GM19023 (cell line): ENCODE measurements at regions not wholly inside any gene's neighbourhood (a gene's known extent, or its start where the extent isn't known, plus 50 kb on each side); places are given as distances from the start of the nearest gene placed in this dataset.

Experiments used
- ATAC-seq: cut with Tn5 transposase; IDR thresholded peaks from one replicate; pipeline ENCODE4 v1.9.1; 2021; ENCODE audit warnings: mild to moderate bottlenecking, moderate library complexity; ENCODE audit not compliant: unreplicated experiment

- no peak for ATAC-seq
These were observed 210.0 kb upstream of the FOXD3 start for GRCh38 chr1:63112155-63112900.

GRCh38 chr1:63115527-63115926, 206.8 kb upstream of the FOXD3 start:
- ATAC-seq: no peak

DNA sequence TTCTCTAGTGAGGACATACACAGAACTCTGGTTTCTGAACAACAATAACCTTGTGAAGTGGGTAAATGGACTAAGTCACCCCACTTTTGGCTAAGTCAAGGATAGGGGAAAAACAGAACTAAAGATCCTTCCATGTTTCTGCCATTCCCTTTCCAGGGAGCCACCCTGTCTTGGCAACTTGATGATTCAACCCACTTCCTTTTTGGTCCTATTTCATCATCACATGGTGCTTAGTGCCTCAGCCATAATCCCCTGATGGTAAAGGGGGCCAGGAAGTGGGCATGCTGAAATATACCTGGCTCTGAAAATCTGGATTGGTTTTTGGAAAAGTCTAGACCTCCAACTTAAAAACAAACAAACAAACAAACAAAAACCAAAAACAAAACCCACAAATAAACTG, 206.4 kb upstream of the FOXD3 start:
- ATAC-seq: no peak

DNA sequence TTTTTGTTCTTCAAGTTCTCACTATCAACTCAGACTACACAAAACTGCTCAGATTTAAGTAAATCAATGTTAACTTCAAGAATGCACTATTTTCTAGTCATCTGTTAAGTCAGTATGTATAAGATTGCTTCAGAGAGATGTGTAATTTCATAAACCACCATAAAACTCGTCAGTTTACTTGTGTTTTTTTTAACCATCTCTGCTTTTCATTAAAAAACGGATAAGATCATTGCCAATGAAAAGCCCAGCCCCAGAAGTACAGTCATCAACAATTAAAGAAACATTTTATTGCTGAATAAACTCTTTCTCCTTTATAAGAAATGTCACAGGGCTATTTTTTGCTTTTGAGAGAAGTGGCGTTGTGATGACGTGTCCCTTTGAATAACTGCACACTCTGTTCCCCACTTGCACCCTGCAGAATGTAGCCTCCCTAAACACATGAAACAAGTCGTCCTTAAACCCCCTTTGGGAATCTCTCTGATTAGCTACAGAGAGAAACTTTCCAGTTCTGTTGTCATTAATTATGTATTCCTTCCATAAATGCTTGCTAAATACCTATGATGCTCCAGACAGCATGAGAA, 202.7 kb upstream of the FOXD3 start:
- no peak for ATAC-seq

DNA sequence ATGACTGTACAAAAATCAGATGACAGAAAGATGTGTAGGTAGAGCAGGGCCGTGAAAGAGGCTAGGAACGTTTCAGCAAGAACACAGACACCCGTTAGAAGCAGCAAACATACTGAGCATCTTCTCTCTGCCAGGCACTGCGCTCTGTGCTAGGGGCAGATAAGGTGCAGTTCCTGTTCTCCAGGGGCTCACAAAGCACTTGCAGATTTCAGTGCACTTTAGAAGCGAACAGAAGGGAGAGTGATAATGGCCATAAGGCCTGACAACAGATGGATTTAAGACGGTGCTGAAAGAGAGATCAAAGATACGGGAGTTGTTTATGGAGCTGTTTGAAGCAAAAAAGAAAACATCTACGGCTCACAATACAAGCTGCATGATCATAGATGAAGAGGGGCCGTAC, 200.3 kb upstream of the FOXD3 start:
- no peak for ATAC-seq

DNA sequence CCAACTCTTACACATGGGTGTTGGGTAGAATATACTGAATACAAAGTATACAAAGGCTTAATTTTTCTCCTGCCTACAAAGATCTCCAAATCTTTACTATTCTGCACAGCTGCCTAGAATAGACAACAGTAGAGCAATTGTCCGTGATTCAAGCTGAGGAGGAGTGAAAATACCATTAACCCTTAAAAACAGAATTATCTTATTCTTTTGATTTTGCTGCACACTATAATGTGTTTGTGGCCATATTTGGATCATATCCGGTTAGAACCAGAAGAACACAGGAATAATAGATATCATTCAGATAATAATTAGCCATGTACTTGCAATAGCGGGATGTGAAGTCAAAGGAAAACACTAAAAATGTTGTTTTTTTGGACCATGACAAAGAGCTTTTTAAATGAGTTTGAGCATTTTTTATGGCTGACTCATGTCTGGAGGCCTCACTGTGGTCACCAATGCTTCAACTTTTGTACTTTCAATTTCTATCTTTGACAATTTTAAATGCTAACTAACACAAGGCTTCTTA, 197.6 kb upstream of the FOXD3 start:
- ATAC-seq: peak; percentile 75

DNA sequence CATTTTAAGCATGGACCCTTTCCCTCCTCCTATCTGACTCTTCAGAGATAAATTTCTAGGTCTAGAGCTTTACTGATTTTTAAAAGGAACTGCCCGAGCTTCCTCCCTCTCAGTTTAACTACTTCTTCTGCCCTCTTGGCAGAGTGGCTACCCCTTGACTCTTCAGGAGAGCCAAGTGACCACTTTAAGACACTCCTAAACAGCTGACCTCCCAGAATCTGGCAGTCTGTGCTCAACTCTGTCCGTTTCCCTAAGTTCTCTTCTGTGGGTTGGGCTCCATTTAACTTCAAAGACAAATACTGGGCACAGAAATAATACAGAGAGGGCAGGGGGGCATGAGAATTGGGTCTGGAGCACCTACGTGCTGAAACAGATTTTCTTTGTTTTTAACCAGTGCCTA, 196.3 kb upstream of the FOXD3 start:
- ATAC-seq: no peak

DNA sequence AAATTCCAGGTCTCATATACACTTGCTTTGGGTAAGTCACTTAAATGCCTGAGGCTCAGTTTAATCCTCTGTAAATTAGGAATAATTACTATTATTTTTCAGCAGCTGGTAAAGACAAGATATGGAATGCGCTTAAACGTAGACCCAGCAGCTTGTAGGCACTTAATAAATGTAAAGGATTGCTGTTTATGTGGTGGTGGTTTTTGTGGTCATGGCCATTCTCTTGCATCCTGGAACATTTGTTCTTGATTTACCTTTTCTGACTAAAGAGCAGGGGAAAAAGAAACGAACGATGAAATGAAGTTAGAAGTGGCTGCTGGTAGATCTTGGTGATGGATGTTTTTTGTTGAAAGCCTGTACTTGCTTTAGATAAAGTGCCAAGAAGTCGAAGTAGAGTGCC, 195.0 kb upstream of the FOXD3 start:
- ATAC-seq: no peak

DNA sequence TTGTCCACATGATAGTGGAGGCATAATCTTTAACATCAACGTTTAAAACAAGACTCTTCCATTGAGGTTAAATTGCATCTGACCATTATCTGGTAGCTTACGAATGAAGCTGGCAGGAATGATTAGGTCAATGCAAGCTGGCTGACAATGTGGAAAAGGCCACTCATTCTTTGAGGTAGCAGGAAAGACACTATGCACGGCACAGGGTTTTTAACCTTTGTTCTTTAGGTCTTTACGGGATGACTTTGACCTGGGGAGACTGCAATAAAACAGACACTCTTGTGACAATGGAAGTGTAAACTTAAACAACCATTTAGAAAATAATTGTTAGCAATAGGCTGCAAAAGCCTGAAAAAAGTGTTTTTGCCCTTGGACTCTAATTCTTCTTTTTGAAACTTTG, 193.8 kb upstream of the FOXD3 start:
- ATAC-seq: no peak

DNA sequence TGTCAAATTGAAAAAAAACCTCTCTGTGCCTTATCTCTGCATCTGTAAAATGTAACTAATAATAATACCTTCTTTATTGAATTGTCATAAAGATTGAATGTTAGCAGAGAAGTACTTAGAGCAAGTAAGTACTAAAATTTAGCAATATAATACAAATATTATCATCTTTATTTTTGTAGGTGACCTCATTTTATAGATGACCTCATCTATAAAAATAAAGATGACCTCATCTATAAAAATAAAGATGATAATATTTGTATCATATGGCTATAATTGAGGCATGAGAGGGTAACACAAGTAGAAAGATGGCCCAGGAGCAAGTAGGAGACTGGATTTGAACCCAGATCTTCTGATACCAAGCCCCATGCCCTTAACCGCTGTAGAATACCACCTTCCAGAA, 193.2 kb upstream of the FOXD3 start:
- ATAC-seq: no peak

DNA sequence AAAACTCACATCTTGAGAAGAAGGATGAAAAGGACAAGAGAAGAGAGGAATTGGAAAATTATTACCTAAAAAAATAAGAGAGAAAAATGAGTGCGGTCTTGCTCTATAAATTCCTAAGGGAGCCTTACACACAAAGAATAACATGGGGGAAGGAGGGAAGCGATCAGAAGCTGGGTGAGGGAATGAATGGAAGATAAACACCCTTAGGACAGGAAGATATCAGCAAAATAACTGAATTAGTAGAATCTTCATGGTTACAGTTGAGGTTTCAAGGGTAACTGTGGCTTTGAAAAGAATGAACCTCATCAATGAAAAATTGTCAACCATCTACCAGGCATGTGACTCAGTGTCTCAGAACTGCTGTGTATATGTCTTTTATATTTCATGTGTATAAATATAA, 192.5 kb upstream of the FOXD3 start:
- no peak for ATAC-seq

DNA sequence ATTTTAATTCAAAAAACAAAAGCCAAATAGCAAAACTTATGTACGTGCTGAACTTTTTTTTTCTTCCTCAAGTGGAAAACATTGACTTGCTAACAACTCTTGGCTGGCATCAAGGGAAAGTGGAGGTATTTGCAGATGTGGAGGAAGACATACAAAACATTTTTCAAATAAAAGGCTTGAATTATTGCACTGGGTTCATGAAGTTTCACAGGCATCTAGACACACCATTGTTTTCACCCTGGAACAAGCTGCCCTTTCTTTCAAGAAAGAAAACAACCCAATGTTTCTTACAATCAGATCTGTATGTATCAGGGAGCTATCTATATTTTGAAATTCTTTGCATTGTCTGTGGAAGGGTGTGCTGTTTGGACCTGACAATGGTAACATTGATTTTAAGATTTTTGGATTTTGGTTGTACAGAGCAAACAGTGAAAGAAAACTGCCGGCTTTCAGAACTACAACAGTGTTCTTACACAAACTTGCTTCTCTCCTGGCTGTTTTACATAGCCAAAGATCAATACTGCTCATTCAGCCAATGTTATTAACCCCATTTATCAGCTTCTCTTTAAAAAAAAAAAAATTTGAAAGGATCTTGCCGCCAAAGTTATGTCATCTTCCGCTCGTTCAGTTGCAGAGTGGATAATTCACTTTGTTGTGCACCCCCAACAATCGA, 187.7 kb upstream of the FOXD3 start:
- ATAC-seq: no peak

DNA sequence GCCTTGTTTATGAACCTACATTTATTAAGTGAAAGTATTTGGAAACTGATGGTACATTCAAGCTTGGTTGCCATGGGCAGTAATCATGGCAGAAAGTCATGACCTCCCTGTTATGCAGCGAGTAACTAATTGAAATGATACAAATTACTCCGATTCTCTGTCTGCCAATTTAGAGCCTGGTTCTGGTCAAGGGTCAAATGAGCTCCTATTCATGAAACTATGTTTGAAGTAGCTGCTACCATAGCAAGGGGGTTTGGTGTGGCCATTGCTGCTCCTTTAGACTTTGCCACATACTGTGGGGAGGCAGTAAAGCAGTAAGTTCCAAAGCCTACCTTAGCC, 187.2 kb upstream of the FOXD3 start:
- ATAC-seq: no peak

DNA sequence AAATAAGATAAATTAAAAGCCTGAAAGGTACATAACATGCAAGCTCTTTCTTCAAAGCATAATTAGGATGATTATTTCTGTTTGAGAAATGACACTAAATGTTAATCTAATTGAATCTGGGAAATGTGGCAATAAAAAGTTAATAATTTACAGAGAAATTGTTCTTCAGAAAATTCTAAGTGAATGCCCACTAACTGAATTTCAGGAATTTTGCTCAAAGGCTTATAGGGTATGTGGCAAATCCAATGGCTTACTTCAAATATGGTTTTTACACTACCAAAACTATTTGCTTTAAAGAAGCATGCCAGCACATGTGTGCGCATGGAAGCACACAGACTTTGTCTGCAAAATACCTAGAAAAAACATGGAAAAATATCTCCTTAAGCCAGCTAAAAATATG, 186.6 kb upstream of the FOXD3 start:
- no peak for ATAC-seq

DNA sequence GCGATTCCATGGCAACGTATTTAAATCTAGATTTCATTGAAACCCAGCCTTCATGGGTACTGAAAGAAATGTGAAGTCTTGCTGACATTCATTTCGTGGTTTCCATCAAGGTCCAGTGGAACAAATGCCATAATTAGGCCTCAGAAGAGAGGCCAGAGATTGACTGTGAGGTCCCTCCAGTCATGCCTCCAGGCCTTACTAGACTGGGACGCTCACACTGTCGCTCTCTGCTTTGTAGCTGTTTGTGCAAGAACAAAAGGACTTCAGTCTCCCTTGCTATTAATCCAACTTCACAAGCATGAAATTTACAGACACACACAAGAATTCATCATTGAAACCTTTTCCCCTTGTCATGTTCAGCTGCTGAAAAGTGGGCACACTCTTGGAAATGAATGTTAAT, 180.4 kb upstream of the FOXD3 start:
- no peak for ATAC-seq

DNA sequence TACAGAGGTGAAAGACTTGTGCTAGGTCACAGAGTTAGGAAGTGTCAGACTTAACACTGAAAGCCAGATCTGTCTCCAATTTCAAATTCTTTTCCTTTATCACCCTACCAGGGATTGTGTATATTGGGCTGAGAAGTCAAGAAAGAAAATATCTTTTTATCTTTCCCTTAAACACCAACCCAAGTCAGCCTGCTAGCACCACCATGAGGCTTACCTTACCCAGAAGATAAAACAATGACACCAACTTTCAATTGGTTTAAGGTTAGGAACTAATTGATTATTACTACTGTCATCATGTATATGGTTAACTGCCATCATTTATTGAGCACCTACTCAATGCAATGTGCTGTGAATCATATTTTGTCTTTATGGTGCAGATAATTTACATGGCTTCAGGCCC, 178.9 kb upstream of the FOXD3 start:
- no peak for ATAC-seq

DNA sequence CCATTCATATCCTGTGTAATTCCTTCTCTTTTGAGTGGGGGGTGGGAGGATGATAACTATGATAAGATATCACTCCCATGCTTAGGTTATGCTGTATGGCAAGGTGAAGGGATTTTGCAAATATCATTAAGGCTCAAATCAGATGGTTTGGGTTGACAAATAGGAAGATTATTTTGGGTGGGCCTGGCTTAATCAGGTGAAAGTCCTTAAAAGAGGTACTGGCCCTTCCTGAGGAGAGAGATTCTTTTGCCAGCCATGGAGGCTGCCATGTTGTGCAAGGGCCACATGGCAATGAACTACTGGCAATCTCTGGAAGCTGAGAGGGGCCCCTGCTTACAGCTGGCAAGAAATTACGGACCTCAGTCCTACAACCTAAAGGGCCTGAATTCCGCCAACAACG, 174.6 kb upstream of the FOXD3 start:
- no peak for ATAC-seq

DNA sequence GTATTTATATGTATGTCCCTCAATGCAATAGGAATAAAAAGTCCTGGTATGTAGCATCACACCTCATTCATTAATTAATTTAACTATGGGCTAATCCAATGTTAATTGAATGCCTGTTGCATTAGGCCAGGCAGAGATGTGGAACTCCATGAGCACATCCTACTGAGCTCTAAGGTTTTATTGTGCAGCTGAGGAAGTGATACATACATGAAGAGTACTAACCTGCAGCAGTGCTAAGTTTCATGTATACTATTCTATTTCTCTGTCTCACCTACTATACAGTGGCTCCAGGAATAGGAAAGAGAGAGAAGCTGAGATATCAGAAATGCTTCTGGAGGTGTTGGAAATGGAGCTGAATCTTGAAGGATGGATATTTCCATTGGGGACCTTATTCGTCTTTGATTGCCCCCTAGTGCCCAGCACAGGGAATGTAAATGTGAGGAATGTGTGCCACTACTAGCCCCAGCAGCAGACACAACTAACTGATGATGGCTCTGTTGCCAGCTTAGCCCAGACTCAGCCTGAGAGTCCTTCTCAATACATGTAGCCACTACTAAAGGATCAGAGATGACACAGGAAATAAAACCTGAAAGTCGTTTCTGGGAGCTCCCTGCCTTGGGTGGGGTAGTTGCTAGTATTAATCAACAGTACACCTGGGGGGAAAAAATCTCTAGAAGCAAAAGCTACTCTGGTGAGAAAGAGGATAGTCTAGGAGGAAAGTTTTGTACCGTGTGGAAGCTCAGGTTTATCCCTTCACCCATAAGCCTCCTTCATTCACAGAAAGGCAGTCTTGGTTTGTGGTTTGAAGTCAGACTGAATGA, 173.3 kb upstream of the FOXD3 start:
- ATAC-seq: peak; percentile 73

GRCh38 chr1:63152572-63152971, 169.8 kb upstream of the FOXD3 start:
- ATAC-seq: no peak

- no peak for ATAC-seq
These were observed 166.9 kb upstream of the FOXD3 start for GRCh38 chr1:63155437-63155836.

- ATAC-seq: no peak
These were observed 165.3 kb upstream of the FOXD3 start for GRCh38 chr1:63157085-63157484.
